GM12878 (cell line): ENCODE measurements at regions not wholly inside any gene's neighbourhood (a gene's known extent, or its start where the extent isn't known, plus 50 kb on each side); places are given as distances from the start of the nearest gene placed in this dataset.

ENCODE experiments used
- TF ChIP-seq, protein P1 (sequence below): fragments of 450-650 bp; formaldehyde crosslinking; IDR thresholded peaks from 2 replicates; pipeline ENCODE4 v1.4.0; 2020; ENCODE audit warnings: mild to moderate bottlenecking, moderate library complexity
- TF ChIP-seq, protein P2 (sequence below): IDR thresholded peaks from 2 replicates; pipeline ENCODE4 v1.6.1; 2011; ENCODE audit warnings: low read depth, low read length, improper control_type of control experiment, borderline replicate concordance
- TF ChIP-seq, protein P3 (sequence below): fragments of 450-650 bp; IDR thresholded peaks from 2 replicates; pipeline ENCODE4 v1.6.1; 2018; ENCODE audit warnings: mild to moderate bottlenecking, low read depth, moderate library complexity; ENCODE audit not compliant: partially characterized antibody

DNA sequence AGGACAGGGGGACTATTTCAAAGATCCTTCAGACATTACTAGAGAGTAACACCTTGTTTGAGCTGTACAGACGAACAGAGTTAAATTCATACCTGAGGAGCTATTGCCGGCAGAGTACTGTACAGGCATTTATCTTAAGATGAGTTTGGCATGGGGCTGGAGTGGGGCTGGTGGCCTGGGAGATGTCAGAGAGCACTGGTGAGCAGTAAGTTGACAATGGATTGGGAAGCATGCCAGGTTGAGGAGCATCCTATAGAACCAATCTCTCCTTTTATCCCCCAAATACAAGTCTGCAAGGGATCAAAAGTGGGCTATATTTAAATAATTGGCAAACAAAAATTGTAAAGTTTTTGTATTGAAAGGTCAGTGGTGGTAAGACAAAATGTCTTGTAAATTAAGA, 58.6 kb downstream of the ADCYAP1 start (continued):
- TF ChIP-seq, protein P1, sequence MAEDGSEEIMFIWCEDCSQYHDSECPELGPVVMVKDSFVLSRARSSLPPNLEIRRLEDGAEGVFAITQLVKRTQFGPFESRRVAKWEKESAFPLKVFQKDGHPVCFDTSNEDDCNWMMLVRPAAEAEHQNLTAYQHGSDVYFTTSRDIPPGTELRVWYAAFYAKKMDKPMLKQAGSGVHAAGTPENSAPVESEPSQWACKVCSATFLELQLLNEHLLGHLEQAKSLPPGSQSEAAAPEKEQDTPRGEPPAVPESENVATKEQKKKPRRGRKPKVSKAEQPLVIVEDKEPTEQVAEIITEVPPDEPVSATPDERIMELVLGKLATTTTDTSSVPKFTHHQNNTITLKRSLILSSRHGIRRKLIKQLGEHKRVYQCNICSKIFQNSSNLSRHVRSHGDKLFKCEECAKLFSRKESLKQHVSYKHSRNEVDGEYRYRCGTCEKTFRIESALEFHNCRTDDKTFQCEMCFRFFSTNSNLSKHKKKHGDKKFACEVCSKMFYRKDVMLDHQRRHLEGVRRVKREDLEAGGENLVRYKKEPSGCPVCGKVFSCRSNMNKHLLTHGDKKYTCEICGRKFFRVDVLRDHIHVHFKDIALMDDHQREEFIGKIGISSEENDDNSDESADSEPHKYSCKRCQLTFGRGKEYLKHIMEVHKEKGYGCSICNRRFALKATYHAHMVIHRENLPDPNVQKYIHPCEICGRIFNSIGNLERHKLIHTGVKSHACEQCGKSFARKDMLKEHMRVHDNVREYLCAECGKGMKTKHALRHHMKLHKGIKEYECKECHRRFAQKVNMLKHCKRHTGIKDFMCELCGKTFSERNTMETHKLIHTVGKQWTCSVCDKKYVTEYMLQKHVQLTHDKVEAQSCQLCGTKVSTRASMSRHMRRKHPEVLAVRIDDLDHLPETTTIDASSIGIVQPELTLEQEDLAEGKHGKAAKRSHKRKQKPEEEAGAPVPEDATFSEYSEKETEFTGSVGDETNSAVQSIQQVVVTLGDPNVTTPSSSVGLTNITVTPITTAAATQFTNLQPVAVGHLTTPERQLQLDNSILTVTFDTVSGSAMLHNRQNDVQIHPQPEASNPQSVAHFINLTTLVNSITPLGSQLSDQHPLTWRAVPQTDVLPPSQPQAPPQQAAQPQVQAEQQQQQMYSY (CRISPR knock-in tag), result no peak
- TF ChIP-seq, protein P2, sequence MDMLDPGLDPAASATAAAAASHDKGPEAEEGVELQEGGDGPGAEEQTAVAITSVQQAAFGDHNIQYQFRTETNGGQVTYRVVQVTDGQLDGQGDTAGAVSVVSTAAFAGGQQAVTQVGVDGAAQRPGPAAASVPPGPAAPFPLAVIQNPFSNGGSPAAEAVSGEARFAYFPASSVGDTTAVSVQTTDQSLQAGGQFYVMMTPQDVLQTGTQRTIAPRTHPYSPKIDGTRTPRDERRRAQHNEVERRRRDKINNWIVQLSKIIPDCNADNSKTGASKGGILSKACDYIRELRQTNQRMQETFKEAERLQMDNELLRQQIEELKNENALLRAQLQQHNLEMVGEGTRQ, result no peak
- TF ChIP-seq, protein P3, sequence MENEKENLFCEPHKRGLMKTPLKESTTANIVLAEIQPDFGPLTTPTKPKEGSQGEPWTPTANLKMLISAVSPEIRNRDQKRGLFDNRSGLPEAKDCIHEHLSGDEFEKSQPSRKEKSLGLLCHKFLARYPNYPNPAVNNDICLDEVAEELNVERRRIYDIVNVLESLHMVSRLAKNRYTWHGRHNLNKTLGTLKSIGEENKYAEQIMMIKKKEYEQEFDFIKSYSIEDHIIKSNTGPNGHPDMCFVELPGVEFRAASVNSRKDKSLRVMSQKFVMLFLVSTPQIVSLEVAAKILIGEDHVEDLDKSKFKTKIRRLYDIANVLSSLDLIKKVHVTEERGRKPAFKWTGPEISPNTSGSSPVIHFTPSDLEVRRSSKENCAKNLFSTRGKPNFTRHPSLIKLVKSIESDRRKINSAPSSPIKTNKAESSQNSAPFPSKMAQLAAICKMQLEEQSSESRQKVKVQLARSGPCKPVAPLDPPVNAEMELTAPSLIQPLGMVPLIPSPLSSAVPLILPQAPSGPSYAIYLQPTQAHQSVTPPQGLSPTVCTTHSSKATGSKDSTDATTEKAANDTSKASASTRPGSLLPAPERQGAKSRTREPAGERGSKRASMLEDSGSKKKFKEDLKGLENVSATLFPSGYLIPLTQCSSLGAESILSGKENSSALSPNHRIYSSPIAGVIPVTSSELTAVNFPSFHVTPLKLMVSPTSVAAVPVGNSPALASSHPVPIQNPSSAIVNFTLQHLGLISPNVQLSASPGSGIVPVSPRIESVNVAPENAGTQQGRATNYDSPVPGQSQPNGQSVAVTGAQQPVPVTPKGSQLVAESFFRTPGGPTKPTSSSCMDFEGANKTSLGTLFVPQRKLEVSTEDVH, result no peak
